Esophagus squamous epithelium (tissue), 5 donors: ENCODE measurements at regions not wholly inside any gene's neighbourhood (a gene's known extent, or its start where the extent isn't known, plus 50 kb on each side); places are given as distances from the start of the nearest gene placed in this dataset.

Experiments used
- DNase-seq: peaks from one replicate; lab custom pipeline; 2025; lab: John Stamatoyannopoulos, UW
- H3K27ac ChIP-seq, 4 donors: fragments of 200-600 bp; sonication (generic); one replicate each; pipeline ENCODE4 v1.5.1; 2016 to 2019; ENCODE audit warnings: mild to moderate bottlenecking in 1 of 4
- H3K27me3 ChIP-seq, 4 donors: fragments of 200-600 bp; sonication (generic); 1 replicate in 3 of 4; 2 replicates in 1 of 4; pipeline versions ENCODE4 v1.5.1 to v1.6.0; 2017 to 2021; ENCODE audit warnings: antibody characterized with exemption in 1 of 4
- H3K36me3 ChIP-seq, 3 donors: fragments of 200-600 bp; sonication (generic); one replicate each; pipeline ENCODE4 v1.5.1; 2016 to 2019
- H3K4me1 ChIP-seq, 3 donors: fragments of 200-600 bp; sonication (generic); one replicate each; pipeline ENCODE4 v1.5.1; 2017 to 2019
- H3K4me3 ChIP-seq, 4 donors: fragments of 200-600 bp; sonication (generic); 1 replicate in 3 of 4; 2 replicates in 1 of 4; pipeline ENCODE4 v1.5.1; 2016 to 2019; ENCODE audit warnings: mild to moderate bottlenecking in 2 of 4, moderate library complexity in 1 of 4
- H3K9me3 ChIP-seq, 3 donors: fragments of 200-600 bp; sonication (generic); one replicate each; pipeline ENCODE4 v1.5.1; 2016 to 2019
- POLR2A ChIP-seq, 4 donors: fragments of 450-650 bp; IDR thresholded peaks; one replicate each; pipeline ENCODE4 v1.6.1; 2017; ENCODE audit warnings: antibody characterized with exemption in 4 of 4, mild to moderate bottlenecking in 4 of 4, moderate library complexity in 3 of 4
- WGBS, 2 donors: methylation state at CpG; one replicate each; pipeline ENCODE4 v1.1.5; 2018; 5-methylcytosine and 5-hydroxymethylcytosine counted together
- intact Hi-C: fragments of 100-400 bp; cut with DNase I; formaldehyde crosslinking; loops from one replicate; pipeline ENCODE4 v1.15.0; 2022
- TF ChIP-seq, protein P1 (sequence below), 6 experiments: fragments of 450-650 bp in 4 of 6; fragments of 200-600 bp in 2 of 6; sonication (generic) in 2 of 6; IDR thresholded peaks; one replicate each; pipeline ENCODE4 v1.5.1; 2016 to 2019; ENCODE audit warnings: antibody characterized with exemption in 6 of 6, mild to moderate bottlenecking in 4 of 6, moderate library complexity in 4 of 6
- donor health status: DM: yes; HTN: yes; CAD: no.

DNA sequence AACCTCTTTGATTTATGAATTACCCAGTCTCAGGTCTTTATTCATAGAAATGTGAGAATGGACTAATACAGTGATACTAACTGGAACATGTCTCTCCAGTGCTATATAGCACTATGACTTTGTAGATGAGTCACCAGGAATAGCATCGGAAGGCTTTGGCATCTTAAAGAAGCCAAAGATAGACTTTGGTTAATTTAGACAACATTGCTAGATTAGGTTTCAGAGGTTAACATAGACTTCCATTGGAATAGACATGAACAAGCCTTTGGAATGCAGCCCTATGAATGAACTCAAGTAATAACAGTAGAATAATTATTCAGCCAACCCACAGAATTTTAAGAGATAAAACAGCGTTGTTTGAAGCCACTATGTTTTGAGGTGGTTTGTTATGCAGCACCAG is 169.2 kb downstream of the HGF start:
- no peaks in the 10 kb centered on the region for H3K4me1 ChIP-seq
- no peaks in the 10 kb centered on the region for H3K36me3 ChIP-seq
- no peaks in the 10 kb centered on the region for H3K27me3 ChIP-seq
- intact Hi-C loops: no loop called here
- WGBS, 2 donors: 78 to 79% methylated on average over 2 of the region's 2 CpGs
- H3K4me3 ChIP-seq: no peak overlapping the region
- no peak overlapping the region for H3K27ac ChIP-seq
- H3K9me3 ChIP-seq: no peaks in the 10 kb centered on the region
- TF ChIP-seq, protein P1, sequence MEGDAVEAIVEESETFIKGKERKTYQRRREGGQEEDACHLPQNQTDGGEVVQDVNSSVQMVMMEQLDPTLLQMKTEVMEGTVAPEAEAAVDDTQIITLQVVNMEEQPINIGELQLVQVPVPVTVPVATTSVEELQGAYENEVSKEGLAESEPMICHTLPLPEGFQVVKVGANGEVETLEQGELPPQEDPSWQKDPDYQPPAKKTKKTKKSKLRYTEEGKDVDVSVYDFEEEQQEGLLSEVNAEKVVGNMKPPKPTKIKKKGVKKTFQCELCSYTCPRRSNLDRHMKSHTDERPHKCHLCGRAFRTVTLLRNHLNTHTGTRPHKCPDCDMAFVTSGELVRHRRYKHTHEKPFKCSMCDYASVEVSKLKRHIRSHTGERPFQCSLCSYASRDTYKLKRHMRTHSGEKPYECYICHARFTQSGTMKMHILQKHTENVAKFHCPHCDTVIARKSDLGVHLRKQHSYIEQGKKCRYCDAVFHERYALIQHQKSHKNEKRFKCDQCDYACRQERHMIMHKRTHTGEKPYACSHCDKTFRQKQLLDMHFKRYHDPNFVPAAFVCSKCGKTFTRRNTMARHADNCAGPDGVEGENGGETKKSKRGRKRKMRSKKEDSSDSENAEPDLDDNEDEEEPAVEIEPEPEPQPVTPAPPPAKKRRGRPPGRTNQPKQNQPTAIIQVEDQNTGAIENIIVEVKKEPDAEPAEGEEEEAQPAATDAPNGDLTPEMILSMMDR (IDR thresholded peaks at IDR 0.05): no peak
- TF ChIP-seq POLR2A (IDR thresholded peaks at IDR 0.05): no peak
- no peak for DNase-seq

DNA sequence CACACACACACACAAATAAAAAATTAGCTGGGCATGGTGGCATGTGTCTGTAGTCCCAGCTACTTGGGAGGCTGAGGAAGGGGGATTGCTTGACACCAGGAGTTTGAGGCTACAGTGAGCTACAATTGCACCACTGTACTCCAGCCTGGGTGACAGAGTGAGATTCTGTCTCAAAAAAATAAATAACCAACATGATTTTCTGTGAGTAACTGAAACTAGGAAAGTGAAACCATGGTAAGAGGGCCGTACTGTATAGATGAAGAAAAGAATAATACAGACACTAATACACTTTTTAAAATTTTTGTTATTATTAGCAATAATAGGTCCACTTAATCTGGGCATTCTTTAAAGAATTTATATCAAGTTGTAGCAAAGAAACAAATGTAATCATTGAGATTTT is 170.9 kb downstream of the HGF start:
- 70 to 91% methylated on average over 1 of the region's 1 CpG for WGBS, 2 donors
- Histone ChIP-seq H3K9me3 (no peaks in the 10 kb centered on the region), H3K36me3 (no peaks in the 10 kb centered on the region), H3K4me1 (no peaks in the 10 kb centered on the region), H3K27ac (no peak overlapping the region), H3K27me3 (no peaks in the 10 kb centered on the region), H3K4me3 (no peak overlapping the region)
- intact Hi-C loops: no loop called here
- TF ChIP-seq POLR2A (IDR thresholded peaks at IDR 0.05): no peak
- TF ChIP-seq, protein P1 (IDR thresholded peaks at IDR 0.05): no peak
- DNase-seq: no peak

DNA sequence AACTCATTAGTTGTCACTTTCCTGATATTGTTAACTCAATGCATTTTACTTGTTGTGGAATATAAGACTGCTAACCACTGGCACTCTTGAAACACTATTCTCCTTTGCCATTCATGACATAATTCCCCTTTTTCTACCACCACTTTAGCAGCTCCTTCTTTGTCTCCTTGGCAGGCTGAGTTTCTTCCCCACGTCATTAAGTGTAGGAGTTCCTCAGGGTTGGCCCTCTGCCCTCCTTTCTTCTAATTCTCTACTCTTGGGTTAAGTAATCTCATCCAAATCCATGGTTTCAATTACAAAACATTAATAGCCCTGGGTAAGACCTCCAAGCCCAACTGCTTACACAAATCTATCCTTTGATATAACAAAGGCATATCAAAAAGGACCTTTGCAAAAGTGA is 175.1 kb downstream of the HGF start:
- Histone ChIP-seq H3K27ac (no peak overlapping the region), H3K9me3 (no peaks in the 10 kb centered on the region), H3K4me3 (no peak overlapping the region), H3K36me3 (no peaks in the 10 kb centered on the region), H3K4me1 (no peaks in the 10 kb centered on the region), H3K27me3 (no peaks in the 10 kb centered on the region)
- intact Hi-C loops: no loop called here
- WGBS, 2 donors: 16 to 26% methylated on average over 1 of the region's 1 CpG
- DNase-seq: no peak
- TF ChIP-seq, protein P1 (IDR thresholded peaks at IDR 0.05): no peak
- TF ChIP-seq POLR2A (IDR thresholded peaks at IDR 0.05): no peak

DNA sequence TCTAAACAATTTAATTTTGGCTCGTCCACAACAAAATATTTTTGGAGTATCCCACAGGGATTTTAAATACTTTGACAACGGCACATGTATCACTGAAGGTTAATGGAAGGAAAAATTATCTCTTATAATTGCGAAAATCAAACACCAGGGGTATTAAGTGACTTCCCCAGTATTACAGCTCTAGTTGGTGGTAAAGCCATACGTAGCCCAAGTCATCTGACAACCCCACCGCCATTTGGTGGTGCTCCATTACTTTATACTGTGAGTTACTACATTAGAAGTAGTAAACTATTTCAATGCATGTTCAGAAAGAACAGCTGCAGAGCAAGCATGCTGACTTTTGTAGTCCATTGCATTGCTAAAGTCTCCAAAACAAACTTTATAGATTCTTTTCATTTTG is 179.7 kb downstream of the HGF start:
- Histone ChIP-seq H3K27me3 (no peaks in the 10 kb centered on the region), H3K36me3 (no peaks in the 10 kb centered on the region), H3K4me3 (no peak overlapping the region), H3K4me1 (no peaks in the 10 kb centered on the region), H3K9me3 (no peaks in the 10 kb centered on the region), H3K27ac (no peak overlapping the region)
- WGBS, 2 donors: 61 to 63% methylated on average over 5 of the region's 5 CpGs
- TF ChIP-seq, protein P1 (IDR thresholded peaks at IDR 0.05): no peak
- TF ChIP-seq POLR2A (IDR thresholded peaks at IDR 0.05): no peak
- DNase-seq: no peak
- intact Hi-C loops: no loop called here

DNA sequence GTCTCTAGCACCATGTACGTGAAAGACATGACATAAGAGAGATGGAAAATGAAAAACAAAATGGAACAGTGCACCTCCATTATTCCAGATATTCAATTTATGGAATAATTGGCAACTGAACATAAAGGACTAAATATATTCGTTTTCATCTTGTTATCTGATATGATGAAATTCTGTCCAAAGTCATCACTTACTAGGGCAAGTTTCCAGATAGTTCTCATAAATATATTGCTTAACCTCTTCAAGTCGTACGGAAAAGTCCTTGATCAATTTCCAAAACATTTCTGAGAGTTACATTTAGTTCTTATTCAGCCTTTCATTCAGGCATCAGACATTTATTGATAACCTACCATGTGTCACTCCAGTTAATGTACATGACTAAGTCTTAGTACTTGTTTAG is 185.2 kb downstream of the HGF start:
- Histone ChIP-seq H3K27me3 (no peaks in the 10 kb centered on the region), H3K27ac (no peak overlapping the region), H3K9me3 (no peaks in the 10 kb centered on the region), H3K4me3 (no peak overlapping the region), H3K36me3 (no peaks in the 10 kb centered on the region), H3K4me1 (no peaks in the 10 kb centered on the region)
- no peak for DNase-seq
- no peak for TF ChIP-seq POLR2A (IDR thresholded peaks at IDR 0.05)
- TF ChIP-seq, protein P1 (IDR thresholded peaks at IDR 0.05): no peak
- intact Hi-C loops: no loop called here
- WGBS, 2 donors: 55 to 57% methylated on average over 4 of the region's 4 CpGs
